ENCODE measurements at regions not wholly inside any gene's neighbourhood (a gene's known extent, or its start where the extent isn't known, plus 50 kb on each side); places are given as distances from the start of the nearest gene placed in this dataset.

DNA sequence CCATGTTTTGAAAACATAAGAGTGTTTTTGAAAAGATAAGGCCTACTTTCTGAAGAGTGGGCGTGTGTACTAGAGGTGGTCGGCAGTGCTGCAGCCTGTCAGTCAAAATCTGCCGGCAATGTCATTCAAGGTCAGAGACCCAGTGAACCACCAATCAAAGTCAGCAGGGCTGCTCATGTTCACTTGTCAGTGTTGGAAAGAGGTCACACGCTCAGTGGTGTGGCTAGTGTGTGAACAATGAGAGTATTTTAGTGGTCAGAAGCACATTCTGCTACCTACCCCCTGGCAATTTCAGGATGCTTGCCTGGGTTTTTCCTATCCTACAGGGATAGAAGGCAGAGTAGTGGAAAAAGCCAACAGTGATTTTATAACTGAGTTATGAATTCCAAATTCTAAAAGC is 278.5 kb upstream of the ONECUT1 start:
- in situ Hi-C loops (cut with MboI) (no loop called here), intact Hi-C loops (cut with micrococcal nuclease) (no loop called here)
- DNase-seq (ENCODE audit: extremely low read depth in 1 of 4, low spot score in 3 of 4), result no peak
- Histone ChIP-seq H3K4me1 (replicated peaks in 1 of 2; ENCODE audit: control insufficient read depth in 2 of 2, insufficient read depth in 2 of 2, low read length in 2 of 2) (no peaks in the 10 kb centered on the region), H3K9ac (ENCODE audit: insufficient read depth in 1 of 2, low read depth in 2 of 2, low read length in 2 of 2) (no peak overlapping the region), H3K27ac (ENCODE audit: extremely low read depth, low read depth, low read length) (no peak overlapping the region), H2AFZ (ENCODE audit: low read depth, low read length) (no peak overlapping the region), H3K4me2 (ENCODE audit: insufficient read depth, low read length) (no peak overlapping the region), H3K4me3 (no peak overlapping the region), H3K27me3 (ENCODE audit: control insufficient read depth in 2 of 2, insufficient read depth in 2 of 2, low read length in 2 of 2) (no peaks in the 10 kb centered on the region), H3K36me3 (ENCODE audit: control insufficient read depth, insufficient read depth, low read length) (no peaks in the 10 kb centered on the region), H3K79me2 (ENCODE audit: control insufficient read depth, insufficient read depth, low read length) (no peaks in the 10 kb centered on the region), H4K20me1 (replicated peaks; ENCODE audit: control insufficient read depth, insufficient read depth, low read length) (no peaks in the 10 kb centered on the region), H3K9me3 (replicated peaks; ENCODE audit: control insufficient read depth, insufficient read depth, low read depth, low read length) (no peaks in the 10 kb centered on the region), H3K9me1 (ENCODE audit: control insufficient read depth, insufficient read depth, low read length) (no peaks in the 10 kb centered on the region)
- no peak for FAIRE-seq
- ATAC-seq, result no peak
- CTCF ChIA-PET (ENCODE audit: low intra/inter-chr PET ratio), result no interaction called here
- POLR2A ChIA-PET, result no interaction called here
- WGBS (ENCODE audit: insufficient coverage, low coverage, missing lambda C conversion rate), result 0% methylated on average over 4 of the region's 4 CpGs
- no TSS peak for BruUV-seq (replicated peaks)
- TF ChIP-seq U2AF1 (optimal IDR thresholded peaks at IDR 0.05; ENCODE audit: low read depth, low read length) (no peak), SREBF1 (IDR thresholded peaks at IDR 0.05; ENCODE audit: borderline replicate concordance, low read depth, low read length) (no peak), POLR2G (IDR thresholded peaks at IDR 0.05; ENCODE audit: low read depth, low read length) (no peak), SLC30A9 (CRISPR knock-in tag; IDR thresholded peaks at IDR 0.05) (no peak), ZNF639 (CRISPR knock-in tag; conservative IDR thresholded peaks at IDR 0.05 in 1 of 2, IDR thresholded peaks at IDR 0.05 in 1 of 2) (no peak), RREB1 (CRISPR knock-in tag; IDR thresholded peaks at IDR 0.05) (no peak)
- TF ChIP-seq, protein P1, sequence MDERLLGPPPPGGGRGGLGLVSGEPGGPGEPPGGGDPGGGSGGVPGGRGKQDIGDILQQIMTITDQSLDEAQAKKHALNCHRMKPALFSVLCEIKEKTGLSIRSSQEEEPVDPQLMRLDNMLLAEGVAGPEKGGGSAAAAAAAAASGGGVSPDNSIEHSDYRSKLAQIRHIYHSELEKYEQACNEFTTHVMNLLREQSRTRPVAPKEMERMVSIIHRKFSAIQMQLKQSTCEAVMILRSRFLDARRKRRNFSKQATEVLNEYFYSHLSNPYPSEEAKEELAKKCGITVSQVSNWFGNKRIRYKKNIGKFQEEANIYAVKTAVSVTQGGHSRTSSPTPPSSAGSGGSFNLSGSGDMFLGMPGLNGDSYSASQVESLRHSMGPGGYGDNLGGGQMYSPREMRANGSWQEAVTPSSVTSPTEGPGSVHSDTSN (CRISPR knock-in tag; IDR thresholded peaks at IDR 0.05; ENCODE audit: low read depth), result no peak
- TF ChIP-seq, protein P1 (tag; conservative IDR thresholded peaks at IDR 0.05; ENCODE audit: low read depth), result no peak
- TF ChIP-seq, protein P2, sequence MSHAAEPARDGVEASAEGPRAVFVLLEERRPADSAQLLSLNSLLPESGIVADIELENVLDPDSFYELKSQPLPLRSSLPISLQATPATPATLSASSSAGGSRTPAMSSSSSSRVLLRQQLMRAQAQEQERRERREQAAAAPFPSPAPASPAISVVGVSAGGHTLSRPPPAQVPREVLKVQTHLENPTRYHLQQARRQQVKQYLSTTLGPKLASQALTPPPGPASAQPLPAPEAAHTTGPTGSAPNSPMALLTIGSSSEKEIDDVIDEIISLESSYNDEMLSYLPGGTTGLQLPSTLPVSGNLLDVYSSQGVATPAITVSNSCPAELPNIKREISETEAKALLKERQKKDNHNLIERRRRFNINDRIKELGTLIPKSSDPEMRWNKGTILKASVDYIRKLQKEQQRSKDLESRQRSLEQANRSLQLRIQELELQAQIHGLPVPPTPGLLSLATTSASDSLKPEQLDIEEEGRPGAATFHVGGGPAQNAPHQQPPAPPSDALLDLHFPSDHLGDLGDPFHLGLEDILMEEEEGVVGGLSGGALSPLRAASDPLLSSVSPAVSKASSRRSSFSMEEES (CRISPR knock-in tag; IDR thresholded peaks at IDR 0.05), result no peak
